HS-27A (cell line): ENCODE measurements at regions not wholly inside any gene's neighbourhood (a gene's known extent, or its start where the extent isn't known, plus 50 kb on each side); places are given as distances from the start of the nearest gene placed in this dataset.
"Not testable (repeated sequence)": the region's sequence is repeated elsewhere in the genome, so short reads cannot be mapped to it uniquely, and the experiment has no call there.

Experiments
- DNase-seq: peaks from one replicate; pipeline ENCODE4 v3.0.0-alpha.2; 2012; ENCODE audit warnings: low read depth, missing footprints

DNA sequence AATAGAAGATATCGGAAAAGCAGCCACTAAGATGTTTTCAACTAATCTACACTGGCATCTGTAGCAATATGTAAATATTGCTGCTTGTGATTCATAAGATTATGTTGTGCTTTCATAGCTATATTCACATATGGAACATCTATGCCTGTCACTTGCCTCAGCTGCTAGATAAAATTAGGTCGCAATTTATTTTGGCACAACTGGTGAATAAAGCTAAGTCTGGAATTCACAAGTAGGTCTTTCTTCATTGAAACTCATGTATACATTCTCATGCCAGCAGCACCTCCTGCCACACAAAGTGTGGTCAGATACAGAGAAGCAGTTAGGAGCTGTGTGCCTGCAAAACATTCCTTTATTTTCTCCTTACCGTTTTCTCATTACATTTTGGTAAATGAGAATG lies 543.3 kb upstream of the CHORDC1 start:
- DNase-seq: no peak

DNA sequence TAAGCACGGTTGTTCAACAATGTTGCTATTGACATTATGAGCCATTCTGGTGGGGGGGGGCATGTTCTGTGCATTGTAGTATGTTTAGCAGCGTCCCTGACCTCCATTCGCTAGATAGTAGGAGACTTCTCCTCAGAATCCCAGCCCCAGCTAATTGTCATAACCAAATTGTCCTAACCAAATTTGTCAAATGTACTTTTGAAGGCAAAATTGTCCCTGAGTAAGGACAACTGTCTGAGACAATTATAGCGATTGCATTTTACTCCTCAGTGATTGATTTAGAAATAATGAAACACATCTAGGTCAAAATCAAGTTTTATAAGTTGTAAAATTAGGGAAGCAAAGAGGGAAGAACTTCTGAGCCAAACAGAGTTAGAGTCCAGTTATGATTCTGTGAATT lies 541.8 kb upstream of the CHORDC1 start:
- no peak for DNase-seq

- DNase-seq: no peak
Measured at GRCh38 chr11:90757849-90758494, 535.1 kb upstream of the CHORDC1 start.

DNA sequence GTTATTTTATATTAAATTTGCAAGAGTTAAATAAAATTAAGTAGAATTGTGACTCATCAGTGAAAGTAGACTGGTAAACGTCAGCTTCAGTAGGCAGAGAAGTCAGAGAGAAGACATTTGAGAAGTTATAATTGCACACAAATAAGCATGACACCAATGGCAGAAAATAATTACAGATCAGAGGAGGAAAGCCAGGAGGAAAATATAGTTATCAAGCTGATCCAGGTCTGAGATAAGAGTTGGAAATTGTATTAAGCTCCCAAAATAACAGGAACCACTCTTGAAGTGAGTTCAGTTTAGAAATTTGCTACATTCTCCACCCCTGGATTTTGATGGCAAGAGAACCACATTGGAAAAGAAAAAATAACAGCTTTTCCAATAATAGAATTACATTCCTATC lies 533.8 kb upstream of the CHORDC1 start:
- DNase-seq: no peak

DNA sequence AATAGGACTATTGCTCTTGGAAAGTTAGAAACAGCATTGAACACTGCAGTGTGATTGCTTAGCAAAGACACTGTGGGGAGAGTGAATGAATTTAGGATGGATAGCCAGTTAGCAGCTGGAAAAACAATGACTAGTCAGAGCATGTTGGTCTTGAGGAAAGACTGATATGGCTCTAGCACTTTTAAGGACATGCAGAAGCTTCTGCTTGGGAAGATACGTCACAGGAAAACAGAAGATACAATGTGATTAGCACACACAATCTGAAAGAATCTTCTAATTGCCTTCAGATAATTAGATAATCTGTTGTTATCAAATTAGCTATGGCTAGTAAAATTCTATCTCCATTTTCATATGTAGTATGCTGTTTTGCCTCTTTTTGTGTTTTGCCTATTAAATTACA lies 530.7 kb upstream of the CHORDC1 start:
- DNase-seq: no peak

DNA sequence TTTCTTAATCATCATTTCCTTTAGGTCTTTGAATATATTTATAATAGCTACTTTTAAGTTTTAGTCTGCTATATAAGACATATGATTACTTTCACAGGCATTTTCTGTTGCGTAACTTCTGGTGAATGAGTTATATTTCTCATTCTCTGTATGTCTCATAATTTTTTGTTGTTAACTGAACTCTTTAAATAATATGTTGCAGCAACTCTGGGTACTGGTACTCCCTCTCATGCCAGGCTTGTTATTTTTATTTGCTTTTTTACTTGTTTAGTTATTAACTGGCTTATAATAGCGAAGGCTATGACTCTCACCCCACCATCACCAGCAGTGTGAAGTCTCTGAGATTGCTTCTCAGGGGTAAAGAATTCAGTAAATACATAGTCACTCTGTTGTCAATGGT lies 524.2 kb upstream of the CHORDC1 start:
- DNase-seq: peak; percentile 20

DNA sequence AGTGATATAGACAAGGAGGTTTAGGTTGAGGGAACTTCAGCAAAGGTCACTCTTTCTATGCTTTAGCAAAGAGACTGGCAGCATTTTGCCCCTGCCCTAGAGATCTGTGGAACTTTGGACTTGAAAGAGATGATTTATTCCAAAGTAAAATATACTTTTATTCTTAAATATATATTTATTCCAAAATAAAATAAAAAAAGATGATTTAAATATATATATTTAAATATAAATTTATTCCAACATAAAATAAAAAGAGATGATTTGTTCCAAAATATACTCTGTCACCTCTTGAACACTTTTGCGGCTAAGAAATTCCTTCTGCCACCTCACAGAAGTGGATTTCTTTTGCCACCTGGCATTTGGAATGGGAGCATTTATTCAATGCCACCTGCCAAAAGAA lies 521.3 kb upstream of the CHORDC1 start:
- DNase-seq: no peak

DNA sequence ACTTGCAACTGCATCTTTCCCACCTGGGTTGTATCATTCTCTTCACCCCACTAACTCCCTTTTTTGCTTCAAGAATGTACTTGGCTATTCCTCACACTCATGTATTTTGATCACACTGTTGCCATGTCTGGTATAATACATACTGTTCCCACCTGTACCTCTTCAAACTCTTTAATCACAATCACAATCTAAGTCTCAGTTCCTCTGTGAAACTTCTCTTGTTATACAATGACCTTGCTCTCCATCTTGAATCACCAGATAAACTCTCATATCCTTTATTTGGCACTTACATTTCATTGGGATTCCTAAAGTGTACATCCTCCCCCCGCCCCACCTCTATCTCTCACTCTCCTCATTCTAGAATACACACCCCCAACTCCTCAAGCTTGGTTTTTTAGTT lies 516.0 kb upstream of the CHORDC1 start:
- no peak for DNase-seq

DNA sequence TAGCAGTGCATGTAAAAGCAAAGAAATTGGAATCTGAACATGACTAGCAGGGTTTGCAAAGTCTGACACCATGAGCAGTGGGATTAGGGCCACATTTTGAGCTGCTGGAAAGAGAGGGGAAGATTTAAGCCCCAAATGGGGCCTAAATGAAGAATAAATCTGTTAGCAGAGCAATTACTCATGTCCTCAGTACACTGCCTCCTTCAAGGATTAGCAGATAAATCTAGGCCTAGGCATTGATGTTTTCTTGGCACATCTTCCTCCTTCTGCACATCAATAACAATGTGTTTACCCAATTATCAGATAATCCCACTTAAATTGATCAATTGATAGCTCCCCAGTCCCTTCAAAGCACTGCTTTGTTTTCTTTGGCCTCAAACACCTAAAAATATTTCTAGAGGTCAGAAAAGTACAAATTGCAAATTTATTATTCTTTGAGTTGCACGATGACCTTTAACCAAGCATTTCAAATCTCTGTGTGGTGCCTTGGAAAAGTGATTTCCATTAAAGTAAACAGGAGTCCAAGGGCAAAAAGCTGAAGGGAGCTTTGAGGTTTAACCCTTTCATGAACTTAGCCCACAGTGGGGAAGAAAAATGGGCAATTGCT lies 514.7 kb upstream of the CHORDC1 start:
- DNase-seq: no peak

GRCh38 chr11:90732486-90732885 lies 509.6 kb upstream of the CHORDC1 start:
- DNase-seq: no peak

DNA sequence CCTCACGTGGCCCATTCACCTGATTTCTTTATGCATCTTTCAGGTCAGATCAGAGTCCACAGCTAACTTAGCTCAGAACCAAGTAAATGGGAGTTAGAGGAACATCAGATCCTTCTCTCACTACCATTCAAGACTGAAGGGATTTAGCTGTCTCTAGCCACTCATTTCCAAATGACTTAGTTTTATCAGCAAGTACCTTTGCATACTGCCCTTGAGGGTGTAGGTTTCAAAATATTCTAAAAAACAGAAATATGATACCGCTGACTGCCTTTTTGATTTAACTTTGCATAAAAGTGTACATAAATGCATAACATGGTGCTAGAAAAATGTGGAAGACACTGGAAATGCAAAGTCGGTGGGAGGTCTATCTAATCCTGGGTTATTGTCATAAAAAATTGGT lies 500.6 kb upstream of the CHORDC1 start:
- DNase-seq: no peak

- DNase-seq: no peak
Measured at GRCh38 chr11:90722552-90723190, 499.8 kb upstream of the CHORDC1 start.

DNA sequence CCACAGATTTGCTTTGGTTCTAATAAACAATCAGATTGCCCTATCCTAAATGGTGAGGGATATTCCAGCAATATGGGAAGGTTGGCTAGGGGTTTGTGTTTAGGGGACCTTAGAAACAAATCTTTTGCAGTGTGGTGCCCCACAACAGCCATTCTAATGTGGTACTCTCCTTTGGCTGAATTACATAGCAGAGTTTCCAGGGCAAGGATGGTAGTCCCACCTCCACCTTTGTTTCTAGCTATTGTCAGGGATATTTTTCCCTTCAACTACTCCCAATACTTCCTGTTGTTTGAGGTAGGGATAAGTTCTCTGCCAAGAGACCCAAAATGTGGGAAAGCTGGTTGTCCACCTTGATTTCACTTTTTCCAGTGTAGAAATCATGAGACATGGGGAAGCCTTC lies 494.7 kb upstream of the CHORDC1 start:
- DNase-seq: no peak

DNA sequence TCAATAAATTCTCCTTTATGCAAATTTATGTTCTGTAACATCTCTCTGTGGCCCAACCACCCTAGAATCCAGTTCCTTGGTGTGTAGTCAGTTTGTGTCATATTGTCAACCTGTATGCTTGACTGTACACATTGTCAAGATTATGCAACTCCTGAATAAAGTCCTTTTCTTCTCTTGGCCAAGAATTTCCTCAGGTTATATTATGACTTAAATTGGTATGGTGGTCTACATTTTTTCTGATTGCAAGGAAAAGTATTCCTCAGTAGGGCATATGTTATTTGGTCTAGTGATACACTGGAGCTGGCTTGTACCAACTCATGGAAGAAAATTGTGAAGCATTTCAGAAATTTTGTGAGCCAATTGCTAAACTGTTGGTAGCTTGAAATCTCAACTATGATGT lies 482.8 kb upstream of the CHORDC1 start:
- DNase-seq: peak; percentile 36

DNA sequence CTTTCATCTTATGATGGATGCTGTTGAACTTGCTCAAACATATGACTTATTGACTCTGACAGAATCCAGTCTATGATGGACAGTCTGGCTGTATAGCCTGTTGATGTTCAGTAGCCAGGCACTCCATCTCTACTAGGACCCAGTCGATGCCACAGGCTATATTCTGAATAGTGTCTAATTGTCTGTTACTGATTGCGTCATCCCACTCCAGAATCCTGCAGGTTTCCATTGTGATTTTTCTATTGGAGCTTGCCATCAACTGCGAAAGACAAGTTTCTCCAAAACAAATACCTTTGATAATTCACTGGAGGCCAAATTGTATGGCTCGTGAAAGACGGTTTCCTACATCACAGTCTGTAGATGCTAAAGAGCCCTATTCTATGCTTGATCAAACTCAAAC lies 481.7 kb upstream of the CHORDC1 start:
- no peak for DNase-seq

DNA sequence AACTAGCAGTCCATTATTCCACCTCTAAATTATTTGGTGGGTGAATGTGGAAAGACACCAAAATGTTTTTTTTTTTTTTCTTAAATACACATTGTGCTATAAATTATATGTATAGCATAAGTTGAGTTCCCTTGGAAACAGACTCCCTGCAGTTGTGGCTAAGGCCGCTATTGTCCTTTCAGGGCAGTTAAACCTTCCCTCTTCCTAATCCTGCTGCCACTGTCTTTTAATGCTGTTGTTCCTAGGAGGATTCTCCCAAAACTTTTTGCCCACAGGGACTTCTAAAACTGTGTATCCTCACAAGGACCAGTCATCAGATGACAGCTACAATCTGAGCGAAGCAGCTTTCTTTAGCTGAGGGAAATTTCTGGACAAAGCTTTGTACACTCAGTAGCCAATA lies 478.9 kb upstream of the CHORDC1 start:
- no peak for DNase-seq

GRCh38 chr11:90700789-90701439 lies 478.1 kb upstream of the CHORDC1 start:
- no peak for DNase-seq

DNA sequence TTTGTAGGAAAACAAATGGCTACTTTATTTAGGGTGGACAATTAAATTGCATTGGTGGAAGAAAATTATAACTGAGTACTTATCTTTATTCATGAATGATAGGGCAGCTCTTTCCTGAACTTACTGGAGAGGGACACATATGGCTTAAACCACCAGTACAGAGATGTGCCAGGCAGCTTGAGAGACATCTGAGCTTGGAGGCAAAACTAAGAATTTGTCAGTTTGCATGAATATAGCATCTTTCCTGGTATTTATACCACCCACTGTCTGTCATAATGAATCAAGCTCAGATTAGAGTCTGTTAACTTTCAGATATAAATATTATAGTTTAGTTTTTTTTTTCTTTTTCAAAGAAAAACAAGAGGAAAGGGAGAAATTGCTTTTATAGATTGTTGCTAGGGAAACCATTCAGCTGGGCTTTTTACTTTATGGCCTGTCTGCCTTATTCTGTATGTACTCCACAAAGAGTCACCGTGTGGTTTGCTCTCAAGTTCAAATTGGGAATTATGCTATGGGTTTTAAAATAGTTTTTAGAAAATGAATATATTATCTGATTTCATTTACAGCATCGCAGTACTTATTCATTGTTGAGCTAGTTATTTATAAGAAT lies 477.0 kb upstream of the CHORDC1 start:
- no peak for DNase-seq

DNA sequence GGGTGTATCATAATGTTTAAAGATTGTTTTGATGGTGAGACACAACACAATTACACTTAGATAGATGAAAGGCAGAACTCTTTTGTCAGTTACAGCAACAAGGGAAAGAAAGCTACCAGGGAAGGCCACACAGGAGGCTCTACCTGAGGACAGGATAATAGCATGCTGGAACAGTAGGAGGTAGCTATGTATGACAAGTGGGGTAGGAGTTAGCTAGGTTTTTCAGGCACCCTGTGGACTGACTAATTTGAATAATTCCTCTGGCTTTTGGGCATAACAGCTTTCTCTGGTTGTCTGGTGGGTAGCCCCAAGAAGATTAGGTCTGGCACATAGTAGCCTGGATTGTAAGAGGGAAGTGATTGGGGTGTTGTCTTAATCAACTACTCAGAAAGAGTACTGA lies 475.4 kb upstream of the CHORDC1 start:
- no peak for DNase-seq

DNA sequence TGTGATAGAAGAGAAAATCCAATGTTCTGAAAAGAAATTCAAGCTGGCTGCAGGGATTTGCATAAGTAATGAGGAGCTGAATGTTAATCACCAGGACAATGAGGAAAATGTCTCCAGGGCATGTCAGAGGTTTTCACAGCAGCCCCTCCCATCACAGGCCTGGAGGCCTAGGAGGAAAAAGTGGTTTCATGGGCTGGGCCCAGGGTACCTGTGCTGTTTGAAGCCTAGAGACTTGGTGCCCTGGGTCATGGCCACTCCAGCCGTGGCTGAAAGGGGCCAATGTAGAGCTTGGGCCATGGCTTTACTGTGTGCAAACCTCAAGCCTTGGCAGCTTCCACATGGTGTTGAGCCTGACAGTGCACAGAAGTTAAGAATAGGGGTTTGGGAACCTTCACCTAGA lies 452.6 kb upstream of the CHORDC1 start:
- not testable (repeated sequence) for DNase-seq

DNA sequence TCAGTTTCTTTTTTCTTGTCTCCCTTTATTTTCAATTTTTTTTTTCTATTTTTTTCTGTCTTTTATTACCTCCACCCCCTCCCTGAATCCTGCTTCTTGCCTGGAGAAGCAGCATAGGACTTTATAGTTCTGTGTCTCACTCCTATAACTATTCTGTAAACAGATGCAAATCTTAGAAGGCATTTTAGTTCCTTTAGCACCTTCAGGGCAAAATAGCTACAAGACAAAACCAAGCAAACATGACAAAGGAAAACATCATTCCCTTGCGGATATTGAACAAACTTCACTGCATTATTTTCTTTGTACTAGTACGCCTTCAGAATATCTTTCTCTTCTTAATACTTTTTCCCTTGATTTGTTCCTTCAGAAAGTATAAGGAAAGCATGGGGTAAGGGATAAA lies 446.2 kb upstream of the CHORDC1 start:
- no peak for DNase-seq

- DNase-seq: no peak
Measured at GRCh38 chr11:90668502-90668901, 445.7 kb upstream of the CHORDC1 start.

DNA sequence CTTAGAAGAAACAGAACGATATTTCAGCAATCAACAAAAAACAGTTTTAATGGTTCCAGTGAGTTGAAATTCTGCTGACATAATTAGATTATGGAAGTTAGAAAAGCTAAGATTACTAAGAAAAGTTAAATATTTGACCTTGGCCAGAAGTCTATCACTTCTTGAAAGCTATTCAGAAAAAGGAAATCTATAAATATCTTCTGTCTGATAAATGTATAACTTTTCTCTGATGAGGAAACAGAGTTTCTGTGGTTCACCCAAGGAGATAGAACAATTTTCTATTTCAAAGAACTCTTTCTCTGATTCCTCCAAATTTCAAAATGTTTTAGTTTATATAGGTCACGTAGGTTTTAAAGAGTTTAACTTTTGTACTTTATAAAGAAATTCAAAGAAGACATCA lies 438.4 kb upstream of the CHORDC1 start:
- no peak for DNase-seq
